Esophagus squamous epithelium (tissue), 4 donors: ENCODE measurements at regions not wholly inside any gene's neighbourhood (a gene's known extent, or its start where the extent isn't known, plus 50 kb on each side); places are given as distances from the start of the nearest gene placed in this dataset.
"Not testable (repeated sequence)": the region's sequence is repeated elsewhere in the genome, so short reads cannot be mapped to it uniquely, and the experiment has no call there.

Source experiments
- POLR2A ChIP-seq, 4 donors: fragments of 450-650 bp; IDR thresholded peaks; one replicate each; pipeline ENCODE4 v1.6.1; 2017; ENCODE audit warnings: antibody characterized with exemption in 4 of 4, mild to moderate bottlenecking in 4 of 4, moderate library complexity in 3 of 4
- TF ChIP-seq, protein P1 (sequence below), 6 experiments: fragments of 450-650 bp in 4 of 6; fragments of 200-600 bp in 2 of 6; sonication (generic) in 2 of 6; IDR thresholded peaks; one replicate each; pipeline ENCODE4 v1.5.1; 2016 to 2019; ENCODE audit warnings: antibody characterized with exemption in 6 of 6, mild to moderate bottlenecking in 4 of 6, moderate library complexity in 4 of 6

DNA sequence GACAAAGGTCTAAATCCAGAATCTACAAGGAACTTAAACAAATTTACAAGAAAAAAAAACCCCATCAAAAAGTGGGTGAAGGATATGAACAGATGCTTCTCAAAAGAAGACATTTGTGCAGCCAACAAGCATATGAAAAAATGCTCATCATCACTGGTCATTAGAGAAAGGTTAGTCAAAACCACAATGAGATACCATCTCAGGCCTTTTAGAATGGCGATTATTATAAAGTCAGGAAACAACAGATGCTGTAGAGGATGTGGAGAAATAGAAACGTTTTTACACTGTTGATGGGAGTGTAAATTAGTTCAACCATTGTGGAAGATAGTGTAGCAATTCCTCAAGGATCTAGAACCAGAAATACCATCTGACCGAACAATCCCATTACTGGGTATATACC is 518.9 kb upstream of the CCDC54 start:
- TF ChIP-seq, protein P1, sequence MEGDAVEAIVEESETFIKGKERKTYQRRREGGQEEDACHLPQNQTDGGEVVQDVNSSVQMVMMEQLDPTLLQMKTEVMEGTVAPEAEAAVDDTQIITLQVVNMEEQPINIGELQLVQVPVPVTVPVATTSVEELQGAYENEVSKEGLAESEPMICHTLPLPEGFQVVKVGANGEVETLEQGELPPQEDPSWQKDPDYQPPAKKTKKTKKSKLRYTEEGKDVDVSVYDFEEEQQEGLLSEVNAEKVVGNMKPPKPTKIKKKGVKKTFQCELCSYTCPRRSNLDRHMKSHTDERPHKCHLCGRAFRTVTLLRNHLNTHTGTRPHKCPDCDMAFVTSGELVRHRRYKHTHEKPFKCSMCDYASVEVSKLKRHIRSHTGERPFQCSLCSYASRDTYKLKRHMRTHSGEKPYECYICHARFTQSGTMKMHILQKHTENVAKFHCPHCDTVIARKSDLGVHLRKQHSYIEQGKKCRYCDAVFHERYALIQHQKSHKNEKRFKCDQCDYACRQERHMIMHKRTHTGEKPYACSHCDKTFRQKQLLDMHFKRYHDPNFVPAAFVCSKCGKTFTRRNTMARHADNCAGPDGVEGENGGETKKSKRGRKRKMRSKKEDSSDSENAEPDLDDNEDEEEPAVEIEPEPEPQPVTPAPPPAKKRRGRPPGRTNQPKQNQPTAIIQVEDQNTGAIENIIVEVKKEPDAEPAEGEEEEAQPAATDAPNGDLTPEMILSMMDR (IDR thresholded peaks at IDR 0.05) = not testable (repeated sequence)
- TF ChIP-seq POLR2A (IDR thresholded peaks at IDR 0.05) = not testable (repeated sequence)
